Colonic mucosa (tissue), 4 donors: ENCODE measurements at regions not wholly inside any gene's neighbourhood (a gene's known extent, or its start where the extent isn't known, plus 50 kb on each side); places are given as distances from the start of the nearest gene placed in this dataset.

Experiments
- DNase-seq: peaks from one replicate; pipeline ENCODE4 v3.0.0-alpha.2; 2020
- H3K27ac ChIP-seq: fragments of 200-600 bp; one replicate; pipeline ENCODE4 v1.8.0; 2021
- H3K27me3 ChIP-seq: fragments of 200-600 bp; one replicate; pipeline ENCODE4 v1.8.0; 2021
- H3K36me3 ChIP-seq: fragments of 200-600 bp; one replicate; pipeline ENCODE4 v1.8.0; 2021
- H3K4me1 ChIP-seq: fragments of 200-600 bp; one replicate; pipeline ENCODE4 v1.8.0; 2021; ENCODE audit warnings: mild to moderate bottlenecking
- H3K4me3 ChIP-seq: fragments of 200-600 bp; one replicate; pipeline ENCODE4 v1.8.0; 2021
- H3K9ac ChIP-seq, 2 donors: one replicate each; pipeline ENCODE4 v1.7.0; 2013; ENCODE audit warnings: control low read depth in 2 of 2, low read depth in 2 of 2, low read length in 2 of 2
- H3K9me3 ChIP-seq: fragments of 200-600 bp; one replicate; pipeline ENCODE4 v1.8.0; 2021
- intact Hi-C: fragments of 100-400 bp; cut with DNase I; formaldehyde crosslinking; loops from one replicate; pipeline ENCODE4 v1.14.1; 2022
- TF ChIP-seq, protein P1 (sequence below): fragments of 200-600 bp; IDR thresholded peaks from one replicate; pipeline ENCODE4 v1.8.0; 2022; ENCODE audit warnings: antibody characterized with exemption, mild to moderate bottlenecking
- donor health status: healthy.
- donor health status: DM: no; HTN: no; CAD: no.
- donor health status: DM: no; HTN: no; CAD: no.

DNA sequence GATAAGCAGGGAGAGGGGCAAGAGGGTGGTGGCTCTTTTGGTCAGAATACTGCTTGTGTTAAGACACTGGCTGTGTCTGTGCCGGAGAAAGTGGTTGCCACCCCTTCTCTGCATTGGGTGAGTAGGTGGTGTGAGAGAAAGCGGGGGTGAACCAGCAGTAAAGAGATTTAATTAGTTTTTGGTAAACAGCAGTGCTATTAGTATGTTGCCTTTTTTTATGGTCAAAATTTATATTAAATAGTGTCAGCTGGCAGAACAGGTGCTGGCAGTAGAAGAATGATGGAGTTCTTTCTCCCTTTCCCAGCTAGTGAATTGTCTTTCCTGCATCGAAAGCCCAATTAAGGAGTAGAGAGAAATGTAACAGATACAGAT, 181.6 kb downstream of the LARP7 start:
- Histone ChIP-seq H3K27ac (no peak overlapping the region), H3K36me3 (no peaks in the 10 kb centered on the region), H3K4me1 (no peaks in the 10 kb centered on the region), H3K4me3 (peak overlapping the region; percentile 19), H3K27me3 (no peaks in the 10 kb centered on the region), H3K9ac (no peak overlapping the region), H3K9me3 (no peaks in the 10 kb centered on the region)
- intact Hi-C loops: no loop called here
- TF ChIP-seq, protein P1, sequence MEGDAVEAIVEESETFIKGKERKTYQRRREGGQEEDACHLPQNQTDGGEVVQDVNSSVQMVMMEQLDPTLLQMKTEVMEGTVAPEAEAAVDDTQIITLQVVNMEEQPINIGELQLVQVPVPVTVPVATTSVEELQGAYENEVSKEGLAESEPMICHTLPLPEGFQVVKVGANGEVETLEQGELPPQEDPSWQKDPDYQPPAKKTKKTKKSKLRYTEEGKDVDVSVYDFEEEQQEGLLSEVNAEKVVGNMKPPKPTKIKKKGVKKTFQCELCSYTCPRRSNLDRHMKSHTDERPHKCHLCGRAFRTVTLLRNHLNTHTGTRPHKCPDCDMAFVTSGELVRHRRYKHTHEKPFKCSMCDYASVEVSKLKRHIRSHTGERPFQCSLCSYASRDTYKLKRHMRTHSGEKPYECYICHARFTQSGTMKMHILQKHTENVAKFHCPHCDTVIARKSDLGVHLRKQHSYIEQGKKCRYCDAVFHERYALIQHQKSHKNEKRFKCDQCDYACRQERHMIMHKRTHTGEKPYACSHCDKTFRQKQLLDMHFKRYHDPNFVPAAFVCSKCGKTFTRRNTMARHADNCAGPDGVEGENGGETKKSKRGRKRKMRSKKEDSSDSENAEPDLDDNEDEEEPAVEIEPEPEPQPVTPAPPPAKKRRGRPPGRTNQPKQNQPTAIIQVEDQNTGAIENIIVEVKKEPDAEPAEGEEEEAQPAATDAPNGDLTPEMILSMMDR: no peak
- DNase-seq: no peak

GRCh38 chr4:112819729-112820128, 182.8 kb downstream of the LARP7 start:
- H3K4me1 ChIP-seq: no peaks in the 10 kb centered on the region
- no peaks in the 10 kb centered on the region for H3K27me3 ChIP-seq
- H3K36me3 ChIP-seq: no peaks in the 10 kb centered on the region
- H3K27ac ChIP-seq: no peak overlapping the region
- no peaks in the 10 kb centered on the region for H3K9me3 ChIP-seq
- DNase-seq: no peak
- no peak overlapping the region for H3K9ac ChIP-seq
- intact Hi-C loops: no loop called here
- TF ChIP-seq, protein P1: no peak
- H3K4me3 ChIP-seq: no peak overlapping the region

DNA sequence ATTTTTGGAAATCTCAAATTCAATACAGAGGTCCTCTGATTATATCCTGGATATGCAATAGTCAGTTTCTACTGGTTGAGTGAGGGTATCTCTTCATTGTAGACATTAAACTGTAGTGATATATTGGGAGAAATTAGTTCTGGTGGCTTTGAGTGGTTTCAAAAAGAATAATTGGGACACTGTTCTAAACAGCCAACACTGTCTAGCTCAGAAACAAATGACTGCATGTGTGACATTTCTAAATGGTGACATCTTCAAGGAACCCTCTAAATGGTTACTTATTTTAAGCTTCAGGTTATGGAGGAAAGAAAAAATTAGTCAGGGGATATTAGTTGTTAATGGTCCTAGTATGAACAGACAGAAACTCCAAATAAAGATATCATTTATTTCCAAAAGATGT, 186.2 kb downstream of the LARP7 start:
- H3K4me3 ChIP-seq: no peak overlapping the region
- intact Hi-C loops: no loop called here
- no peak overlapping the region for H3K27ac ChIP-seq
- TF ChIP-seq, protein P1: no peak
- no peaks in the 10 kb centered on the region for H3K27me3 ChIP-seq
- no peaks in the 10 kb centered on the region for H3K9me3 ChIP-seq
- no peak for DNase-seq
- no peak overlapping the region for H3K9ac ChIP-seq
- no peaks in the 10 kb centered on the region for H3K36me3 ChIP-seq
- no peaks in the 10 kb centered on the region for H3K4me1 ChIP-seq

DNA sequence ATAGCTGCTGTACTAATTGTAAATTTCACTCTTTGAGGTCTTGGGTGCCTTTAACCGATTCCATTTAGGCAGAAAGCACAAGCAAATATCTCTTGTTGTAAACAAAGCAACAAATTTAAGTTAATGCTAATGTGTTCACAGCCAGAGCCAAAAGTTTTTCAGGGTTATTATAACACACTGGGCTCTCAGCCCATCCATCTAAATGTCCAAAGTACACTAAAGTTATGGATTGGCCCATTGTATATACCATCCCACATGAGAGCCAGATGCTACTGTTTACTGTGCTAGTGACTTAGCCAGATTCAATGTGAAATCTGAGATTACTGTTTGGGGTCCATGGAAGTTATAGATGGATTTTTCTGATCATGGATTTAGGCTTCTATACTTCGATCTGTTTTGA, 186.7 kb downstream of the LARP7 start:
- H3K4me1 ChIP-seq: no peaks in the 10 kb centered on the region
- no peak for DNase-seq
- no peak overlapping the region for H3K9ac ChIP-seq
- H3K36me3 ChIP-seq: no peaks in the 10 kb centered on the region
- no peak overlapping the region for H3K27ac ChIP-seq
- H3K27me3 ChIP-seq: no peaks in the 10 kb centered on the region
- H3K9me3 ChIP-seq: no peaks in the 10 kb centered on the region
- TF ChIP-seq, protein P1: no peak
- H3K4me3 ChIP-seq: no peak overlapping the region
- intact Hi-C loops: no loop called here

GRCh38 chr4:112830753-112831386, 193.9 kb downstream of the LARP7 start:
- TF ChIP-seq, protein P1: no peak
- intact Hi-C loops: no loop called here
- Histone ChIP-seq H3K9me3 (no peaks in the 10 kb centered on the region), H3K27ac (no peak overlapping the region), H3K9ac (no peak overlapping the region), H3K36me3 (no peaks in the 10 kb centered on the region), H3K4me1 (no peaks in the 10 kb centered on the region), H3K27me3 (no peaks in the 10 kb centered on the region), H3K4me3 (no peak overlapping the region)
- DNase-seq: no peak
